Mucosa of rectum (tissue), 2 donors: ENCODE measurements at regions not wholly inside any gene's neighbourhood (a gene's known extent, or its start where the extent isn't known, plus 50 kb on each side); places are given as distances from the start of the nearest gene placed in this dataset.

Source experiments
- H3K27ac ChIP-seq, 2 donors: one replicate each; pipeline ENCODE4 v1.7.0; 2013; ENCODE audit warnings: inconsistent platforms in 2 of 2, low read depth in 2 of 2, low read length in 2 of 2
- H3K27me3 ChIP-seq, 2 donors: one replicate each; pipeline ENCODE4 v1.7.0; 2013; ENCODE audit warnings: low read length in 2 of 2; ENCODE audit not compliant: control insufficient read depth in 2 of 2, insufficient read depth in 2 of 2
- H3K36me3 ChIP-seq, 2 donors: one replicate each; pipeline ENCODE4 v1.7.0; 2013; ENCODE audit warnings: low read length in 2 of 2; ENCODE audit not compliant: control insufficient read depth in 2 of 2, insufficient read depth in 2 of 2
- H3K4me1 ChIP-seq, 2 donors: one replicate each; pipeline ENCODE4 v1.7.0; 2013; ENCODE audit warnings: low read length in 2 of 2, mild to moderate bottlenecking in 1 of 2; ENCODE audit not compliant: control insufficient read depth in 2 of 2, insufficient read depth in 2 of 2
- H3K4me3 ChIP-seq, 2 donors: one replicate each; pipeline ENCODE4 v1.7.0; 2013; ENCODE audit warnings: low read length in 2 of 2
- H3K9ac ChIP-seq, 2 donors: one replicate each; pipeline ENCODE4 v1.7.0; 2013; ENCODE audit warnings: low read length in 2 of 2, low read depth in 1 of 2, mild to moderate bottlenecking in 1 of 2
- H3K9me3 ChIP-seq, 2 donors: one replicate each; pipeline ENCODE4 v1.7.0; 2013; ENCODE audit warnings: low read length in 2 of 2; ENCODE audit not compliant: control insufficient read depth in 2 of 2
- donor health status: healthy.
- donor health status: Normal muscosa, but diverticular disease.

DNA sequence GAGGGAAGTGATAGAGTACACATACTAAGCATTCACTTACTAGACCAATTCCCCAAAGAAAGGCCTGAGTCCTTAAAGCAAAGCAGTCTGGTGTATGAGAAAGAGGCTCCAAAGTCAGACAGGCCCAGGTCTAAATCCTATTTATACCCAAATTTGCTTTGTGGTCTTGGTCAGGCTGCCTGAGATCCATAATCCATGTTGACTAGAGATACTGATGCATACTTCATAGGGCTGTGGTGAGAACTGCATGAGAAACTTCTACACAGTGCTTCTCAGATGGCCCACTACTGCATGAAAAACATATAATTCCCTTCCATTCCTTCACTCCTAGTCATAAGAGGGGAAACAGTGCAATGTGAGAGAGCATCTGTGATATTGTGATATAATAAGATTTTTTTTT is 81.6 kb upstream of the SP4 start:
- Histone ChIP-seq H3K9me3 (no peaks in the 10 kb centered on the region), H3K36me3 (no peaks in the 10 kb centered on the region), H3K27ac (no peak overlapping the region), H3K27me3 (no peaks in the 10 kb centered on the region), H3K9ac (no peak overlapping the region), H3K4me3 (no peak overlapping the region), H3K4me1 (no peaks in the 10 kb centered on the region)

DNA sequence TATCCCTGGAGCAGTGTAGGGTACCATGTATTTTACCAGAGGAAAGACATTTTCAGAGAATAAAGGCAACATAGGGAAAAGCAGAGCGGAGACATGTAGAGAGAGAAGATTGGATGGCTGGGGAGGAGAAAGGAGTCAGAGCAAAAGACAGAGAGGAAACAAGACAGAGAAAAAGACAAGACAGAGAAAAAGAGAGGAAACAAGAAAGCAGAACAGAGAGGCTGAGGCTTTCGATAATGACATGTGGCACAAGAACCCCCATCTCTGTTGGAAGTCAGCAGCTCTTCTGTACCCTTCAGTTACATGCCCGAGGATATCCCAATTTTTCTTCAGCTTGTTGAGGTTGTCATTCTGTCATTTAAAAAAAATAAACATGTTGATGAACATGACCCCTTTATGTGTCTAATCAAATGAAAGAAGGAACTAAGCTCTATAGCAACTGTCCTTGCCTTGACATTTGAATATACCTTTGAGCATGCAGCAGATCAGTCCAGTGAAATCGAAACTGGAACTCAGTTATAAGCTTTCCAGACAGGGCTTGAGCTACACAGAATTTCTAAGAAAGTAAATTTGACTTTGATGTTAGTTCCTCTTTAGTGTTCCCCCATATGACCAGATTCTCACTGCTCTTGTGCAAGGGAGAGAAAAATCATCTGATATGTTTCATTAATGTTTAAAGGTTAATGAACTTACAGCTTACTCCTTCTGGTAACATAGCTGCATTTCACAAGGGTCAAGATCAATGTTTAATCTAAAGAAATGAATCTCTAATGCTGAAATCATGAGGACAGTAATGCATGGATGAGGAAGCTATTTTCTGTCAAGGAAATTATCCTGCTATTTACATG is 75.1 kb upstream of the SP4 start:
- Histone ChIP-seq H3K27me3 (no peaks in the 10 kb centered on the region), H3K27ac (peak overlapping the region; percentile 1 to 53), H3K36me3 (no peaks in the 10 kb centered on the region), H3K9me3 (no peaks in the 10 kb centered on the region), H3K4me1 (peaks cover 12 to 18% of the 10 kb centered on the region in 2 donors), H3K9ac (peak overlapping the region in 1 of 2 donors; percentile 7), H3K4me3 (peak overlapping the region in 1 of 2 donors; percentile 45)

DNA sequence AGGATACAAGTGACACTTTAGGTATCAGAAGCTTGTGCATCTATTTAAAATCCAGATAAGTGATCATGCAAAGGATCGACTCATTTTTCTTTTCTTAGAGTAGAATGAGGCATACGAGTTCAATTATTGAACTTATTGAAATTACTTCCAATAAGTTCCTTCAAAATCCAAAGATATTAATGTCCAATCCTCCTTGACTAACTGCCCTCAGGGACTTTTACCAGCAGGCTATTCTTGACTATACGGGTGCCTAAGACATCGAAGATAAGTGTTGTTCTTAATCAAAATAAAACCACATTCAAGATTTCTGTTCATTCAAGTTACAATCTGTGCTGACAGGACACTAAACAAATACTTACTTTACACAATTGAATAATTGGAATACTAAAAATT is 74.5 kb upstream of the SP4 start:
- Histone ChIP-seq H3K27ac (peak overlapping the region in 1 of 2 donors; percentile 48), H3K27me3 (no peaks in the 10 kb centered on the region), H3K4me1 (peaks cover 12 to 18% of the 10 kb centered on the region in 2 donors), H3K4me3 (peak overlapping the region in 1 of 2 donors; percentile 33), H3K36me3 (no peaks in the 10 kb centered on the region), H3K9ac (no peak overlapping the region), H3K9me3 (no peaks in the 10 kb centered on the region)

DNA sequence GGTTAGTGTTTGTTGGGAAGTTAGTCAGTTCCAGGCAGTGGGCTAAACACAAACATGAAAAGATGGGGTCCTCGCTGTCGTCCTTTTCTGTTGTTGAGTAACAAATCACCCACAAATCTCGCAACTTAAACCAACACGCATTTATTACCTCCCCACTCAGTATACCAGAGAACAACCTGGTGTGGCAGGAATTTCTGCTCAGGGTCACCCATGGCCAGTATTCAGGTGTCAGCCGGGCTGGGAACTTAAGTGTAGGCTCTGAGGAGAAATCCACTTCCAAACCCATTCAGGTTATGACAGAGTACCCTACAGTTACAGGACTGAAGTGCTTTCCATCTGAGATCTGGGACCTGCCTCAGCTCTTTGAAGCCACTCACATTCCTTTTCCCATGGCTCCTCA is 73.6 kb upstream of the SP4 start:
- H3K9me3 ChIP-seq: no peaks in the 10 kb centered on the region
- no peaks in the 10 kb centered on the region for H3K36me3 ChIP-seq
- no peaks in the 10 kb centered on the region for H3K27me3 ChIP-seq
- H3K27ac ChIP-seq: no peak overlapping the region
- H3K4me1 ChIP-seq: peaks cover 12 to 18% of the 10 kb centered on the region in 2 donors
- no peak overlapping the region for H3K9ac ChIP-seq
- H3K4me3 ChIP-seq: no peak overlapping the region

DNA sequence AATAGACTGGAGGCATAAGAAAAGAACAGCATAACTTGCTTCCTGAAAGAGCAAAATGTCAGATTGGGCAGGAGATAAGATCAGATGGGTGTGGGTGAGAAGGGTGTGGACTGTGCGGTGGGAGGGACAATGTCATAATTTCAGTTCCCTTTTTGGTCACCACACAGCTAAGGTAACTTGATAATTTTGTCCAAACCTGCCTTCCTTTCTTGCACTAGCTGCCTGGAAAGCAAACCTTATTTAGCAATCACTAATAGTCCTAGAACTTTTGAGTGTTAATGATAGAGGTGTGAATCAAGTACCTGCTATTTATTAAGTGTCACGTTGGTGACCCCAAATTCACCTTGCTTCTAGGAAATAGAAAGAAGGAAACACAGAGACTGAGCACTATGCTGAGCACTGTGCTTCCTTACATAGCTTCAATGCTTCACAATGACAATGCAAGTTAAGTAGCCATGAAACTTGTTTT is 72.4 kb upstream of the SP4 start:
- H3K9ac ChIP-seq: no peak overlapping the region
- peaks cover 12 to 18% of the 10 kb centered on the region in 2 donors for H3K4me1 ChIP-seq
- H3K9me3 ChIP-seq: no peaks in the 10 kb centered on the region
- no peaks in the 10 kb centered on the region for H3K27me3 ChIP-seq
- H3K36me3 ChIP-seq: no peaks in the 10 kb centered on the region
- peak overlapping the region; percentile 39 to 49 for H3K27ac ChIP-seq
- no peak overlapping the region for H3K4me3 ChIP-seq

DNA sequence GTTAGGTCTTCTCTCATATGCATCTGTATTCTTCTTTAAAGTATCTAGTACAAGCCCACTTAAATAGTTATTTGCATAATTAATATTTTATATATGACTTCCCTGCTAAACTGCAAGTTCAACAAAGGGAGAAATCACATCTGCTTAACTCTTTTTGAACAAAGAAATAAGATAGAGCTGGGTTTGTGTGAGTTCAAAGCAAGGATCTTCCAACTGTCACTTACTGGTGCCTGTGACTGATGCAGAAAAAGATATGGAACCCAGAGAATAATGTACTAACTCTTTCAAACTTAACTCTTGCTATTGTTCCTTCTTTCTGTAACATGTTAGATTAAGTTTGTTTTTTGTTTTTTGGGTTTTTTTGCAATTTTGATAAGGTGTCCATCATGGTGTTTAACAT is 71.3 kb upstream of the SP4 start:
- no peak overlapping the region for H3K27ac ChIP-seq
- H3K27me3 ChIP-seq: no peaks in the 10 kb centered on the region
- no peak overlapping the region for H3K4me3 ChIP-seq
- no peaks in the 10 kb centered on the region for H3K9me3 ChIP-seq
- H3K36me3 ChIP-seq: no peaks in the 10 kb centered on the region
- H3K4me1 ChIP-seq: peaks cover 12 to 18% of the 10 kb centered on the region in 2 donors
- H3K9ac ChIP-seq: no peak overlapping the region

DNA sequence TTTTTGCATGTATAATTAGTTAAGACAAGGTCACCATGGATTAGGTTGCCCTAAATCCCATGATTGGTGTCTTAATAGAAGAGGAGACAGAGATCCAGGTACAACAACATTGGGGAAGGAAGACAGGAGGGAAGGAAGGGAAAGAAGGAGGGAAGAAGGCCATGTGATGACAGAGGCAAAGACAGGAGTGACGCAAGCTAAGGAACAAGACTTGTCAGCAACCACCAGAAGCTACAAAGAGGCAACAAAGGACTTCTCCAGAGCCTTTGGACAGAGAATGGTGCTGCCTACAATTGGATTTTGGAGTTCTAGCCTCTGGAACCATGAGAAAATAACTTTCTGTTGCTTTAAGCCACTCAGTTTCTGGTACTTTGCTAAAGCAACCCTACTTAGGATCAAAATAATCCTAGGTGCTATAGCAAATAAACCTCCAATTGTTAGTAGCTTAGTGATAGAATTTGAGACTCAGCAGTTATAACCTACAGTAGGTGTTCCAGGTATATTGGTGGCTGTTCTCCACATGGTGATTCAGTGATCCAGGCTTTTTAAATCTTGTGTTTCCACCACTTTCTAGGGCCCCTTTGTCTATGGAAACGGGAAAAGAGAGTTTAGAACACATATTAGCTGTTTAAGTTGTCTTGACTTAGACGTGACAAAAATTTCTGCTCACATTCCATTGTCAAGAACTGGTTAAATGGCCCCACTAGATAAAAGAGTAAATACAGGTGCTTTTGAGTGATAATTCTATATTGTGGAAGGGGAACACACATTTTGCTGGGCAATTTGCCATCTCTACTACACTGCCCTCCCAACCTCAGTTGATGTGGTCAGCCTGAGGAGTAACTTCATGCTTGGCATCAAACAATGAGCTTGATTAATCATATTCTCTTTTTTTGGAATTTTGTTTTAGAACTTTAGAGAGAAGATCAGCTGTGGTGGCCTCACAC is 70.5 kb upstream of the SP4 start:
- Histone ChIP-seq H3K27ac (no peak overlapping the region), H3K9me3 (no peaks in the 10 kb centered on the region), H3K4me1 (peaks cover 9 to 18% of the 10 kb centered on the region in 2 donors), H3K36me3 (no peaks in the 10 kb centered on the region), H3K9ac (no peak overlapping the region), H3K4me3 (no peak overlapping the region), H3K27me3 (no peaks in the 10 kb centered on the region)

DNA sequence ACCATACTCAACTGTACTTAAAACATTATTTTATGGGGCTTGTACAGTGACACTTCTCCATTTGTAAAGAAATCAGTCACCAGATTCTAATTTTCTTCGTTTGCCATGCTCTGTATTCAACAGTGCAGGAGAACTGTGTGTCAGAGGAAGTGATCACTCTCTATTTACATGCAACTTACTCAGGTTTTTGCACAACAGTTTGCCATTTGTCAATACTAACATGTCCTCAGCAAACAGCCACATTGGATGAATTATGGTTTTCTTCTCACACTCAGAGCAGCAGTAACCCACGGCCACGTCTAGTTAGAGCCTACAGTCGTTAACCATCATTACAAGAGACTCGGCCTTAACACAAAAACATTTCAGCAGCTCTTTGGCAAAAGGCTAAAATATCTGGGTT is 69.2 kb upstream of the SP4 start:
- Histone ChIP-seq H3K27me3 (no peaks in the 10 kb centered on the region), H3K4me1 (peaks cover 9 to 15% of the 10 kb centered on the region in 2 donors), H3K9me3 (no peaks in the 10 kb centered on the region), H3K9ac (no peak overlapping the region), H3K4me3 (no peak overlapping the region), H3K27ac (no peak overlapping the region), H3K36me3 (no peaks in the 10 kb centered on the region)

DNA sequence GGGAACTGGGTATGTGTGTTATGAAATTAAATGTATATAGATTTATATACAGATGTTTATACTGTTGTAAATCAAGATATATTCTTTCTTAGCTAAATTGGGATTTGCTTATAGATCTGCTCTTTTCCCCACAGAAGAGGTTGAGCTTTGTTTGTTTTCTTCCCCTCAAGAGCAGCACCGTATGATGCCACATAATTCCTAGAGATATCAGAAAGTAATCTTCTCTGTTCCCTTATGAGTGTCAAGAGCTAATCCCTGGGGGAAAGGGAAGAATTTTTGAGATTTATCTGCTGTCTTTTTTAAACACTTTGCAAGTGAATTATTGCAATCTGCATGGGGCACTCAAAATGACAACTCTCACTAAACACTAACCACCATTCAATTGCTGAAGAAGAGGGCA is 68.7 kb upstream of the SP4 start:
- no peaks in the 10 kb centered on the region for H3K27me3 ChIP-seq

More for the DNA sequence above, 68.7 kb upstream of the SP4 start:
- Histone ChIP-seq H3K4me1 (peaks cover 6 to 12% of the 10 kb centered on the region in 2 donors), H3K36me3 (no peaks in the 10 kb centered on the region), H3K27ac (no peak overlapping the region), H3K9ac (no peak overlapping the region), H3K9me3 (no peaks in the 10 kb centered on the region), H3K4me3 (no peak overlapping the region)
